ENCODE measurements at regions not wholly inside any gene's neighbourhood (a gene's known extent, or its start where the extent isn't known, plus 50 kb on each side); places are given as distances from the start of the nearest gene placed in this dataset.

GRCh38 chr6:104320896-104321295, 538.8 kb downstream of the HACE1 start:
- Histone ChIP-seq H3K9ac (ENCODE audit: low read length) (no peak overlapping the region), H3K4me2 (ENCODE audit: low read length) (no peak overlapping the region), H3K9me2 (ENCODE audit: low read depth, low read length) (no peaks in the 10 kb centered on the region), H3K27ac (ENCODE audit: low read depth, low read length, poor library complexity, severe bottlenecking) (no peak overlapping the region), H3K9me3 (ENCODE audit: low read length) (no peaks in the 10 kb centered on the region), H2AFZ (ENCODE audit: low read length) (no peak overlapping the region), H3K4me1 (ENCODE audit: insufficient read depth, low read length, severe bottlenecking) (no peaks in the 10 kb centered on the region), H3K4me3 (ENCODE audit: low read depth, low read length, poor library complexity, severe bottlenecking) (no peak overlapping the region), H3K36me3 (ENCODE audit: insufficient read depth, low read length) (no peaks in the 10 kb centered on the region), H3F3A (ENCODE audit: insufficient read depth, low read length) (no peaks in the 10 kb centered on the region), H4K20me1 (ENCODE audit: insufficient read depth, low read length) (no peaks in the 10 kb centered on the region), H3K27me3 (ENCODE audit: insufficient read depth, low read length) (no peaks in the 10 kb centered on the region), H3K79me2 (ENCODE audit: insufficient read depth, low read length) (no peaks in the 10 kb centered on the region)
- TF ChIP-seq CTCF (IDR thresholded peaks at IDR 0.05; ENCODE audit: low read length), result no peak
- TF ChIP-seq EZH2 (IDR thresholded peaks at IDR 0.05; ENCODE audit: borderline replicate concordance, low read length), result no peak

- no peaks in the 10 kb centered on the region for H3K9me3 ChIP-seq (ENCODE audit: low read length)
- 0 out of 2 replicates have a peak, but pooled peaks cover 5% of the 10 kb centered on the region for H3K27me3 ChIP-seq (ENCODE audit: insufficient read depth, low read length)
- H3F3A ChIP-seq (ENCODE audit: insufficient read depth, low read length), result no peaks in the 10 kb centered on the region
- H3K27ac ChIP-seq (ENCODE audit: low read depth, low read length, poor library complexity, severe bottlenecking), result no peak overlapping the region
- no peak overlapping the region for H2AFZ ChIP-seq (ENCODE audit: low read length)
- no peak overlapping the region for H3K4me2 ChIP-seq (ENCODE audit: low read length)
- H3K9me2 ChIP-seq (ENCODE audit: low read depth, low read length), result no peaks in the 10 kb centered on the region
- no peak overlapping the region for H3K4me3 ChIP-seq (ENCODE audit: low read depth, low read length, poor library complexity, severe bottlenecking)
- no peak overlapping the region for H3K9ac ChIP-seq (ENCODE audit: low read length)
- no peaks in the 10 kb centered on the region for H4K20me1 ChIP-seq (ENCODE audit: insufficient read depth, low read length)
- H3K4me1 ChIP-seq (ENCODE audit: insufficient read depth, low read length, severe bottlenecking), result no peaks in the 10 kb centered on the region
- TF ChIP-seq CTCF (IDR thresholded peaks at IDR 0.05; ENCODE audit: low read length), result no peak
- TF ChIP-seq EZH2 (IDR thresholded peaks at IDR 0.05; ENCODE audit: borderline replicate concordance, low read length), result no peak
- H3K36me3 ChIP-seq (ENCODE audit: insufficient read depth, low read length), result no peaks in the 10 kb centered on the region
- no peaks in the 10 kb centered on the region for H3K79me2 ChIP-seq (ENCODE audit: insufficient read depth, low read length)
These were observed 546.9 kb downstream of the HACE1 start for GRCh38 chr6:104312851-104313250.

GRCh38 chr6:104306211-104306610, 553.5 kb downstream of the HACE1 start:
- Histone ChIP-seq H3K4me2 (ENCODE audit: low read length) (no peak overlapping the region), H2AFZ (ENCODE audit: low read length) (no peak overlapping the region), H3K4me1 (ENCODE audit: insufficient read depth, low read length, severe bottlenecking) (no peaks in the 10 kb centered on the region), H3K36me3 (ENCODE audit: insufficient read depth, low read length) (no peaks in the 10 kb centered on the region), H3K9ac (ENCODE audit: low read length) (no peak overlapping the region), H3K9me3 (ENCODE audit: low read length) (no peaks in the 10 kb centered on the region), H3K27me3 (ENCODE audit: insufficient read depth, low read length) (no peaks in the 10 kb centered on the region), H3F3A (ENCODE audit: insufficient read depth, low read length) (no peaks in the 10 kb centered on the region), H3K27ac (ENCODE audit: low read depth, low read length, poor library complexity, severe bottlenecking) (no peak overlapping the region), H3K79me2 (ENCODE audit: insufficient read depth, low read length) (no peaks in the 10 kb centered on the region), H3K4me3 (ENCODE audit: low read depth, low read length, poor library complexity, severe bottlenecking) (no peak overlapping the region), H3K9me2 (ENCODE audit: low read depth, low read length) (no peaks in the 10 kb centered on the region), H4K20me1 (ENCODE audit: insufficient read depth, low read length) (no peaks in the 10 kb centered on the region)
- TF ChIP-seq CTCF (IDR thresholded peaks at IDR 0.05; ENCODE audit: low read length) (no peak), EZH2 (IDR thresholded peaks at IDR 0.05; ENCODE audit: borderline replicate concordance, low read length) (no peak)

Data from OCI-LY1 (cell line).